SK-MEL-5 (cell line): ENCODE measurements at regions not wholly inside any gene's neighbourhood (a gene's known extent, or its start where the extent isn't known, plus 50 kb on each side); places are given as distances from the start of the nearest gene placed in this dataset.
A peak's percentile ranks its signal among the peaks of the same experiment; 100 is the strongest.
"Not testable (repeated sequence)": the region's sequence is repeated elsewhere in the genome, so short reads cannot be mapped to it uniquely, and the experiment has no call there.

ENCODE experiments used
- DNase-seq: peaks from one replicate; pipeline ENCODE4 v3.0.0-alpha.2; 2016; ENCODE audit warnings: low read depth, low spot score
- in situ Hi-C: cut with HindIII; loops from 2 replicates; pipeline ENCODE4 v1.10.0; 2016; ENCODE audit warnings: low sequenced_read_pairs, high pct_unique_total_duplicates, low pct_unique_long_range_greater_than_20kb

GRCh38 chr5:10102706-10103497, 146.8 kb downstream of the ATPSCKMT start:
- in situ Hi-C loops, result no loop called here
- peak; percentile 68 for DNase-seq

- DNase-seq, in situ Hi-C loops: not testable (repeated sequence)
These were observed 147.5 kb downstream of the ATPSCKMT start for GRCh38 chr5:10102235-10102634.

- no peak for DNase-seq
- in situ Hi-C loops, result no loop called here
These were observed 150.1 kb downstream of the ATPSCKMT start for GRCh38 chr5:10099548-10099947.

GRCh38 chr5:10091701-10092100, 158.0 kb downstream of the ATPSCKMT start:
- in situ Hi-C loops, result no loop called here

GRCh38 chr5:10090074-10090473, 159.6 kb downstream of the ATPSCKMT start:
- in situ Hi-C loops, result no loop called here
- no peak for DNase-seq

More at GRCh38 chr5:10091701-10092100, 158.0 kb downstream of the ATPSCKMT start:
- DNase-seq, result no peak

GRCh38 chr5:10085185-10085584, 164.5 kb downstream of the ATPSCKMT start:
- in situ Hi-C loops, result no loop called here
- no peak for DNase-seq

GRCh38 chr5:10081584-10081983, 168.1 kb downstream of the ATPSCKMT start:
- in situ Hi-C loops, result no loop called here
- no peak for DNase-seq

- DNase-seq, result no peak
- in situ Hi-C loops, result no loop called here
These were observed 171.7 kb downstream of the ATPSCKMT start for GRCh38 chr5:10077791-10078545.

GRCh38 chr5:10073441-10074104, 176.1 kb downstream of the ATPSCKMT start:
- in situ Hi-C loops, result no loop called here
- DNase-seq, result no peak

GRCh38 chr5:10069637-10070313, 179.9 kb downstream of the ATPSCKMT start:
- in situ Hi-C loops, result no loop called here
- DNase-seq, result peak; percentile 69

- in situ Hi-C loops, result no loop called here
- no peak for DNase-seq
These were observed 184.2 kb downstream of the ATPSCKMT start for GRCh38 chr5:10065428-10066000.

GRCh38 chr5:10064546-10065195, 185.0 kb downstream of the ATPSCKMT start:
- in situ Hi-C loops, result no loop called here
- no peak for DNase-seq

GRCh38 chr5:10063997-10064396, 185.7 kb downstream of the ATPSCKMT start:
- DNase-seq, result no peak
- in situ Hi-C loops, result no loop called here

- DNase-seq, result peak; percentile 12
- in situ Hi-C loops, result no loop called here
These were observed 189.7 kb downstream of the ATPSCKMT start for GRCh38 chr5:10059980-10060379.

GRCh38 chr5:10059556-10059955, 190.1 kb downstream of the ATPSCKMT start:
- no peak for DNase-seq
- in situ Hi-C loops, result no loop called here

- in situ Hi-C loops, result no loop called here
- DNase-seq, result no peak
These were observed 192.3 kb downstream of the ATPSCKMT start for GRCh38 chr5:10057356-10057755.

GRCh38 chr5:10056228-10056760, 193.4 kb downstream of the ATPSCKMT start:
- in situ Hi-C loops, result no loop called here

More at GRCh38 chr5:10056228-10056760, 193.4 kb downstream of the ATPSCKMT start:
- DNase-seq, result no peak
